Peyer's patch (tissue), 4 donors: ENCODE measurements at regions not wholly inside any gene's neighbourhood (a gene's known extent, or its start where the extent isn't known, plus 50 kb on each side); places are given as distances from the start of the nearest gene placed in this dataset.

Experiments used
- CTCF ChIP-seq, 6 experiments: fragments of 450-650 bp in 4 of 6; fragments of 200-600 bp in 2 of 6; sonication (generic) in 1 of 6; IDR thresholded peaks; one replicate each; pipeline ENCODE4 v1.5.1; 2017 to 2019; ENCODE audit warnings: antibody characterized with exemption in 6 of 6, mild to moderate bottlenecking in 3 of 6, moderate library complexity in 1 of 6
- POLR2A ChIP-seq, 2 donors: fragments of 450-650 bp; IDR thresholded peaks; one replicate each; pipeline ENCODE4 v1.5.1; 2017; ENCODE audit warnings: antibody characterized with exemption in 2 of 2, mild to moderate bottlenecking in 2 of 2, moderate library complexity in 2 of 2

- TF ChIP-seq CTCF (IDR thresholded peaks at IDR 0.05) (no peak), POLR2A (IDR thresholded peaks at IDR 0.05) (no peak)
Observed at GRCh38 chr6:17219098-17219497, 62.1 kb upstream of the RBM24 start.
